CD8-positive, alpha-beta memory T cell (primary cell): ENCODE measurements at regions not wholly inside any gene's neighbourhood (a gene's known extent, or its start where the extent isn't known, plus 50 kb on each side); places are given as distances from the start of the nearest gene placed in this dataset.

Experiments used
- CTCF ChIA-PET: fragments of 350-600 bp; sonication (Branson Sonifier 250); formaldehyde crosslinking; loops from one replicate; lab custom pipeline; 2021; ENCODE audit warnings: antibody characterized with exemption; lab: Charles Lee
- POLR2A ChIA-PET: fragments of 350-600 bp; sonication (Branson Sonifier 250); formaldehyde crosslinking; loops from one replicate; lab custom pipeline; 2021; ENCODE audit warnings: antibody characterized with exemption; lab: Charles Lee
- DNase-seq, 5 donors: peaks; one replicate each; pipeline versions ENCODE4 v3.0.0 to v3.0.0-alpha.2; 2020 to 2022; ENCODE audit warnings: mixed read lengths in 1 of 5
- H3K27ac ChIP-seq: one replicate; pipeline ENCODE4 v1.7.0; 2013; ENCODE audit warnings: low read depth, mild to moderate bottlenecking, low read length, moderate library complexity
- H3K27me3 ChIP-seq: 2 replicates; pipeline ENCODE4 v1.7.0; 2013; ENCODE audit warnings: low read length, mild to moderate bottlenecking; ENCODE audit not compliant: insufficient read depth, poor library complexity, severe bottlenecking
- H3K36me3 ChIP-seq: 2 replicates; pipeline ENCODE4 v1.7.0; 2013; ENCODE audit warnings: mild to moderate bottlenecking, low read length, moderate library complexity; ENCODE audit not compliant: insufficient read depth
- H3K4me1 ChIP-seq: 2 replicates; pipeline ENCODE4 v1.7.0; 2013; ENCODE audit warnings: mild to moderate bottlenecking, low read length, moderate library complexity; ENCODE audit not compliant: insufficient read depth
- H3K4me3 ChIP-seq: 2 replicates; pipeline ENCODE4 v1.7.0; 2013; ENCODE audit warnings: mild to moderate bottlenecking, low read length
- H3K9me3 ChIP-seq: 2 replicates; pipeline ENCODE4 v1.7.0; 2013; ENCODE audit warnings: mild to moderate bottlenecking, low read length
- H3K27ac Mint-ChIP-seq, 8 donors: one replicate each; pipeline ENCODE4 v1.8.0; 2020 to 2021; ENCODE audit warnings: mixed read lengths in 8 of 8, mild to moderate bottlenecking in 6 of 8, inconsistent platforms in 3 of 8, moderate library complexity in 3 of 8
- H3K27me3 Mint-ChIP-seq, 2 donors: one replicate each; pipeline ENCODE4 v1.8.0; 2020 to 2021; ENCODE audit warnings: mixed read lengths in 2 of 2, mild to moderate bottlenecking in 1 of 2, moderate library complexity in 1 of 2
- H3K36me3 Mint-ChIP-seq, 3 donors: one replicate each; pipeline ENCODE4 v1.8.0; 2020 to 2021; ENCODE audit warnings: mixed read lengths in 3 of 3, inconsistent platforms in 1 of 3, mild to moderate bottlenecking in 1 of 3
- H3K4me1 Mint-ChIP-seq, 3 donors: one replicate each; pipeline ENCODE4 v1.8.0; 2020 to 2021; ENCODE audit warnings: mixed read lengths in 3 of 3, inconsistent platforms in 1 of 3, mild to moderate bottlenecking in 1 of 3
- H3K4me3 Mint-ChIP-seq, 7 donors: one replicate each; pipeline ENCODE4 v1.8.0; 2020 to 2021; ENCODE audit warnings: mixed read lengths in 7 of 7, mild to moderate bottlenecking in 6 of 7, moderate library complexity in 4 of 7, inconsistent platforms in 2 of 7
- H3K9me3 Mint-ChIP-seq, 5 donors: one replicate each; pipeline ENCODE4 v1.8.0; 2020 to 2022; ENCODE audit warnings: mixed read lengths in 5 of 5, mild to moderate bottlenecking in 3 of 5, moderate library complexity in 2 of 5, inconsistent platforms in 1 of 5

- no peaks in the 10 kb centered on the region for H3K4me1 Mint-ChIP-seq
- H3K4me3 ChIP-seq: no peak overlapping the region
- ChIA-PET CTCF (no interaction called here), POLR2A (no interaction called here)
- no peaks in the 10 kb centered on the region for H3K36me3 Mint-ChIP-seq
- H3K4me1 ChIP-seq: no peaks in the 10 kb centered on the region
- no peaks in the 10 kb centered on the region for H3K27me3 Mint-ChIP-seq
- no peak overlapping the region for H3K4me3 Mint-ChIP-seq
- no peaks in the 10 kb centered on the region for H3K27me3 ChIP-seq
- H3K9me3 Mint-ChIP-seq: peaks cover 0 to 3% (median 0%) of the 10 kb centered on the region in 5 donors
- no peak for DNase-seq
- H3K27ac Mint-ChIP-seq: no peak overlapping the region
- H3K9me3 ChIP-seq: no peaks in the 10 kb centered on the region
- H3K27ac ChIP-seq: no peak overlapping the region
- no peaks in the 10 kb centered on the region for H3K36me3 ChIP-seq
Measured at GRCh38 chr7:41785265-41785664, 82.4 kb upstream of the INHBA start.

GRCh38 chr7:41779918-41780317, 77.0 kb upstream of the INHBA start:
- H3K27ac ChIP-seq: no peak overlapping the region
- H3K4me3 Mint-ChIP-seq: no peak overlapping the region
- POLR2A ChIA-PET: no interaction called here
- H3K9me3 ChIP-seq: no peaks in the 10 kb centered on the region
- H3K9me3 Mint-ChIP-seq: peaks cover 0 to 3% (median 0%) of the 10 kb centered on the region in 5 donors
- no peaks in the 10 kb centered on the region for H3K27me3 ChIP-seq
- DNase-seq: no peak
- no peaks in the 10 kb centered on the region for H3K4me1 Mint-ChIP-seq
- CTCF ChIA-PET: no interaction called here
- H3K36me3 Mint-ChIP-seq: no peaks in the 10 kb centered on the region
- no peaks in the 10 kb centered on the region for H3K4me1 ChIP-seq
- no peaks in the 10 kb centered on the region for H3K36me3 ChIP-seq
- no peaks in the 10 kb centered on the region for H3K27me3 Mint-ChIP-seq
- H3K27ac Mint-ChIP-seq: no peak overlapping the region
- H3K4me3 ChIP-seq: no peak overlapping the region

- Histone ChIP-seq H3K4me3 (no peak overlapping the region), H3K27me3 (no peaks in the 10 kb centered on the region), H3K9me3 (no peaks in the 10 kb centered on the region), H3K4me1 (no peaks in the 10 kb centered on the region), H3K27ac (no peak overlapping the region), H3K36me3 (no peaks in the 10 kb centered on the region)
- Mint-ChIP-seq H3K4me1 (no peaks in the 10 kb centered on the region), H3K27ac (no peak overlapping the region), H3K27me3 (peaks cover 0 to 2% of the 10 kb centered on the region in 2 donors), H3K9me3 (peaks cover 0 to 8% (median 2%) of the 10 kb centered on the region in 5 donors), H3K4me3 (no peak overlapping the region), H3K36me3 (no peaks in the 10 kb centered on the region)
- no peak for DNase-seq
- ChIA-PET CTCF (interaction anchor here (1.5 kb wide), 1 partner anchor 17 kb away, joined by 3 read pairs; no protein-coding TSS in a partner anchor), POLR2A (no interaction called here)
Measured at GRCh38 chr7:41777894-41778596, 75.2 kb upstream of the INHBA start.

- Histone ChIP-seq H3K4me1 (no peaks in the 10 kb centered on the region), H3K9me3 (no peaks in the 10 kb centered on the region), H3K36me3 (no peaks in the 10 kb centered on the region), H3K27me3 (no peaks in the 10 kb centered on the region), H3K4me3 (no peak overlapping the region), H3K27ac (no peak overlapping the region)
- Mint-ChIP-seq H3K4me3 (no peak overlapping the region), H3K36me3 (no peaks in the 10 kb centered on the region), H3K27ac (no peak overlapping the region), H3K27me3 (peaks cover 0 to 2% of the 10 kb centered on the region in 2 donors), H3K9me3 (peaks cover 0 to 7% (median 2%) of the 10 kb centered on the region in 5 donors), H3K4me1 (no peaks in the 10 kb centered on the region)
- no peak for DNase-seq
- ChIA-PET POLR2A (no interaction called here), CTCF (no interaction called here)
Measured at GRCh38 chr7:41774966-41775365, 72.1 kb upstream of the INHBA start.

GRCh38 chr7:41773756-41774155, 70.9 kb upstream of the INHBA start:
- Histone ChIP-seq H3K36me3 (no peaks in the 10 kb centered on the region), H3K4me1 (no peaks in the 10 kb centered on the region), H3K27ac (no peak overlapping the region), H3K4me3 (no peak overlapping the region), H3K9me3 (no peaks in the 10 kb centered on the region), H3K27me3 (no peaks in the 10 kb centered on the region)
- Mint-ChIP-seq H3K4me3 (no peak overlapping the region), H3K9me3 (peaks cover 2 to 14% (median 3%) of the 10 kb centered on the region in 5 donors), H3K27me3 (peaks cover 0 to 2% of the 10 kb centered on the region in 2 donors), H3K4me1 (no peaks in the 10 kb centered on the region), H3K36me3 (peaks cover 0 to 1% (median 0%) of the 10 kb centered on the region in 3 donors), H3K27ac (no peak overlapping the region)
- DNase-seq: no peak
- CTCF ChIA-PET: no interaction called here
- POLR2A ChIA-PET: no interaction called here

- Mint-ChIP-seq H3K27me3 (peaks cover 0 to 2% of the 10 kb centered on the region in 2 donors), H3K9me3 (peaks cover 2 to 14% (median 5%) of the 10 kb centered on the region in 5 donors), H3K36me3 (peaks cover 0 to 2% (median 0%) of the 10 kb centered on the region in 3 donors), H3K27ac (no peak overlapping the region), H3K4me3 (no peak overlapping the region), H3K4me1 (no peaks in the 10 kb centered on the region)
- ChIA-PET CTCF (no interaction called here), POLR2A (no interaction called here)
- H3K9me3 ChIP-seq: no peaks in the 10 kb centered on the region
- H3K36me3 ChIP-seq: no peaks in the 10 kb centered on the region
- no peaks in the 10 kb centered on the region for H3K27me3 ChIP-seq
- no peaks in the 10 kb centered on the region for H3K4me1 ChIP-seq
- no peak overlapping the region for H3K4me3 ChIP-seq
- H3K27ac ChIP-seq: no peak overlapping the region
- no peak for DNase-seq
Measured at GRCh38 chr7:41771717-41772116, 68.8 kb upstream of the INHBA start.

- Mint-ChIP-seq H3K27me3 (peaks cover 0 to 2% of the 10 kb centered on the region in 2 donors), H3K27ac (no peak overlapping the region), H3K4me1 (no peaks in the 10 kb centered on the region), H3K36me3 (peaks cover 0 to 2% (median 0%) of the 10 kb centered on the region in 3 donors), H3K4me3 (no peak overlapping the region), H3K9me3 (peaks cover 2 to 17% (median 5%) of the 10 kb centered on the region in 5 donors)
- Histone ChIP-seq H3K9me3 (no peaks in the 10 kb centered on the region), H3K36me3 (no peaks in the 10 kb centered on the region), H3K27ac (no peak overlapping the region), H3K4me1 (no peaks in the 10 kb centered on the region), H3K27me3 (no peaks in the 10 kb centered on the region), H3K4me3 (no peak overlapping the region)
- no peak for DNase-seq
- ChIA-PET POLR2A (no interaction called here), CTCF (no interaction called here)
Measured at GRCh38 chr7:41769162-41769561, 66.3 kb upstream of the INHBA start.

GRCh38 chr7:41763626-41764025, 60.7 kb upstream of the INHBA start:
- ChIA-PET POLR2A (no interaction called here), CTCF (no interaction called here)
- Histone ChIP-seq H3K27ac (no peak overlapping the region), H3K4me3 (no peak overlapping the region), H3K9me3 (no peaks in the 10 kb centered on the region), H3K4me1 (no peaks in the 10 kb centered on the region), H3K27me3 (no peaks in the 10 kb centered on the region), H3K36me3 (no peaks in the 10 kb centered on the region)
- DNase-seq: no peak
- Mint-ChIP-seq H3K36me3 (no peaks in the 10 kb centered on the region), H3K9me3 (peaks cover 0 to 8% (median 0%) of the 10 kb centered on the region in 5 donors), H3K27ac (no peak overlapping the region), H3K27me3 (no peaks in the 10 kb centered on the region), H3K4me3 (no peak overlapping the region), H3K4me1 (no peaks in the 10 kb centered on the region)
